H1 (cell line): ENCODE measurements at regions not wholly inside any gene's neighbourhood (a gene's known extent, or its start where the extent isn't known, plus 50 kb on each side); places are given as distances from the start of the nearest gene placed in this dataset.

Experiments used
- CTBP2 ChIP-seq: IDR thresholded peaks from 2 replicates; pipeline ENCODE4 v1.7.0; 2011; ENCODE audit warnings: borderline replicate concordance, mild to moderate bottlenecking, moderate library complexity, mixed read lengths, low read length; ENCODE audit not compliant: insufficient read depth, insufficient read length
- PHF8 ChIP-seq: fragments of 200-600 bp; sonication (generic); conservative IDR thresholded peaks from 2 replicates; pipeline ENCODE4 v1.7.1; 2012; ENCODE audit warnings: low read depth, mild to moderate bottlenecking, inconsistent platforms, low read length, moderate library complexity
- POLR2A ChIP-seq, 2 experiments: IDR thresholded peaks; 1 replicate in 1 of 2; 2 replicates in 1 of 2; pipeline ENCODE4 v1.6.1; 2011; ENCODE audit warnings: low read depth in 2 of 2, low read length in 2 of 2, mild to moderate bottlenecking in 2 of 2; ENCODE audit errors: control extremely low read depth in 1 of 2
- RAD21 ChIP-seq, 2 experiments: IDR thresholded peaks in 1 of 2; conservative IDR thresholded peaks in 1 of 2; 2 replicates each; pipeline ENCODE4 v1.6.1; 2011; ENCODE audit warnings: low read depth in 2 of 2, low read length in 2 of 2, improper control_type of control experiment in 1 of 2, inconsistent platforms in 1 of 2, mild to moderate bottlenecking in 1 of 2, moderate library complexity in 1 of 2
- RFX5 ChIP-seq: IDR thresholded peaks from 2 replicates; pipeline ENCODE4 v1.6.1; 2011; ENCODE audit warnings: low read depth, low read length, improper control_type of control experiment, borderline replicate concordance
- RNF2 ChIP-seq: fragments of 200-900, 300-1000 bp; sonication (generic); IDR thresholded peaks from 2 replicates; pipeline ENCODE4 v1.7.1; 2016; ENCODE audit warnings: borderline replicate concordance, low read depth, mild to moderate bottlenecking, antibody characterized with exemption, low read length; ENCODE audit not compliant: poor library complexity, severe bottlenecking; ENCODE audit errors: missing control alignments
- RXRA ChIP-seq: IDR thresholded peaks from 2 replicates; pipeline ENCODE4 v1.6.1; 2011; ENCODE audit warnings: low read depth, mild to moderate bottlenecking, low read length, moderate library complexity; ENCODE audit not compliant: insufficient read depth
- TF ChIP-seq, protein P1 (sequence below): IDR thresholded peaks from 2 replicates; pipeline ENCODE4 v1.6.1; 2011; ENCODE audit warnings: low read length, improper control_type of control experiment

DNA sequence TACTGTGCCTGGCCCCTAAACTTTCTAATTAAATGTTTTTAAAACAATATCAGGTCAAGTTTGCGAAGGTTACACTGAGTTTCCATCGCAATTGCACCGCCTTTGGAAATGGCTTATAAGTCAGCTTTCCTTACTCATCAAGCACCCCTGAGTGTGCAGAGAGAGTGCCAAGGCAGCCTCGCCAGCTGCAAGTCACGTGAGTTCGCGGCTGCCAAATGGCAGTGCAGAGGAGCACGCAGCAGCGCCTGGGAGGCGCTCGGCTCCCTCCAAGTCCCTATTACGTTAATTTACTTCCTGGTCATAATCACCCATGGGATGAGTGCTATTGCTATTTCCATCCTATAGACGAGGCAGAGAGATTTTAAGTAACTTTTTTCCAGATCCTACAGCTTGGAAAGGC lies 319.6 kb downstream of the TEX29 start (continued):
- TF ChIP-seq, protein P1, sequence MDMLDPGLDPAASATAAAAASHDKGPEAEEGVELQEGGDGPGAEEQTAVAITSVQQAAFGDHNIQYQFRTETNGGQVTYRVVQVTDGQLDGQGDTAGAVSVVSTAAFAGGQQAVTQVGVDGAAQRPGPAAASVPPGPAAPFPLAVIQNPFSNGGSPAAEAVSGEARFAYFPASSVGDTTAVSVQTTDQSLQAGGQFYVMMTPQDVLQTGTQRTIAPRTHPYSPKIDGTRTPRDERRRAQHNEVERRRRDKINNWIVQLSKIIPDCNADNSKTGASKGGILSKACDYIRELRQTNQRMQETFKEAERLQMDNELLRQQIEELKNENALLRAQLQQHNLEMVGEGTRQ: no peak
- no peak for TF ChIP-seq RXRA
- TF ChIP-seq POLR2A (IDR thresholded peaks at IDR 0.05; ENCODE audit: control extremely low read depth in 1 of 2, low read depth in 2 of 2, low read length in 2 of 2): no peak
- no peak for TF ChIP-seq PHF8
- TF ChIP-seq RFX5: no peak
- no peak for TF ChIP-seq RAD21 (IDR thresholded peaks at IDR 0.05 in 1 of 2, conservative IDR thresholded peaks at IDR 0.05 in 1 of 2; ENCODE audit: low read depth in 2 of 2, low read length in 2 of 2)
- no peak for TF ChIP-seq RNF2
- TF ChIP-seq CTBP2: no peak
